SJSA1 (cell line): ENCODE measurements at regions not wholly inside any gene's neighbourhood (a gene's known extent, or its start where the extent isn't known, plus 50 kb on each side); places are given as distances from the start of the nearest gene placed in this dataset.

Experiments used
- DNase-seq, 2 experiments: peaks; one replicate each; pipeline ENCODE4 v3.0.0-alpha.2; 2015 to 2020; ENCODE audit warnings: low spot score in 2 of 2, low read depth in 1 of 2
- H3K27ac ChIP-seq: fragments of 250-450 bp; sonication (Bioruptor Pico); 2 replicates; pipeline ENCODE4 v1.5.1; 2020; ENCODE audit warnings: mild to moderate bottlenecking, moderate library complexity
- H3K27me3 ChIP-seq: fragments of 250-450 bp; sonication (Bioruptor Pico); replicated peaks from 2 replicates; pipeline ENCODE4 v1.5.1; 2020; ENCODE audit warnings: mild to moderate bottlenecking, moderate library complexity
- H3K36me3 ChIP-seq: fragments of 250-450 bp; sonication (Bioruptor Pico); 2 replicates; pipeline ENCODE4 v1.5.1; 2020; ENCODE audit warnings: mild to moderate bottlenecking
- H3K4me1 ChIP-seq: fragments of 250-450 bp; sonication (Bioruptor Pico); replicated peaks from 2 replicates; pipeline ENCODE4 v1.6.1; 2021; ENCODE audit warnings: mild to moderate bottlenecking
- H3K4me3 ChIP-seq: fragments of 250-450 bp; sonication (Bioruptor Pico); 2 replicates; pipeline ENCODE4 v1.5.1; 2020; ENCODE audit warnings: mild to moderate bottlenecking
- H3K9me3 ChIP-seq: fragments of 250-450 bp; sonication (Bioruptor Pico); replicated peaks from 2 replicates; pipeline ENCODE4 v1.5.1; 2020; ENCODE audit warnings: mild to moderate bottlenecking

GRCh38 chr14:22438742-22439141, 150.3 kb downstream of the DAD1 start:
- Histone ChIP-seq H3K36me3 (no peaks in the 10 kb centered on the region), H3K4me3 (no peak overlapping the region), H3K27ac (no peak overlapping the region), H3K9me3 (no peaks in the 10 kb centered on the region), H3K27me3 (no peaks in the 10 kb centered on the region), H3K4me1 (no peaks in the 10 kb centered on the region)
- no peak for DNase-seq

GRCh38 chr14:22434901-22435550, 154.0 kb downstream of the DAD1 start:
- DNase-seq, result no peak
- Histone ChIP-seq H3K27me3 (no peaks in the 10 kb centered on the region), H3K27ac (no peak overlapping the region)

GRCh38 chr14:22434030-22434429, 155.0 kb downstream of the DAD1 start:
- Histone ChIP-seq H3K4me3 (no peak overlapping the region), H3K27me3 (no peaks in the 10 kb centered on the region), H3K27ac (no peak overlapping the region), H3K9me3 (no peaks in the 10 kb centered on the region), H3K4me1 (peaks cover 19% of the 10 kb centered on the region), H3K36me3 (no peaks in the 10 kb centered on the region)
- no peak for DNase-seq

More at GRCh38 chr14:22434901-22435550, 154.0 kb downstream of the DAD1 start:
- Histone ChIP-seq H3K36me3 (no peaks in the 10 kb centered on the region), H3K4me3 (no peak overlapping the region), H3K4me1 (peaks cover 16% of the 10 kb centered on the region), H3K9me3 (no peaks in the 10 kb centered on the region)

- no peak overlapping the region for H3K27ac ChIP-seq
- no peak overlapping the region for H3K4me3 ChIP-seq
- no peak for DNase-seq
These were observed 156.0 kb downstream of the DAD1 start for GRCh38 chr14:22433069-22433468.

GRCh38 chr14:22432348-22432976, 156.6 kb downstream of the DAD1 start:
- Histone ChIP-seq H3K27ac (no peak overlapping the region), H3K4me1 (peaks cover 35% of the 10 kb centered on the region), H3K27me3 (no peaks in the 10 kb centered on the region), H3K36me3 (no peaks in the 10 kb centered on the region), H3K4me3 (no peak overlapping the region), H3K9me3 (no peaks in the 10 kb centered on the region)
- peak; percentile 54 to 74 for DNase-seq

More at GRCh38 chr14:22433069-22433468, 156.0 kb downstream of the DAD1 start:
- Histone ChIP-seq H3K36me3 (no peaks in the 10 kb centered on the region), H3K27me3 (no peaks in the 10 kb centered on the region), H3K4me1 (peaks cover 29% of the 10 kb centered on the region), H3K9me3 (no peaks in the 10 kb centered on the region)

- H3K27me3 ChIP-seq, result no peaks in the 10 kb centered on the region
- H3K4me1 ChIP-seq, result peaks cover 38% of the 10 kb centered on the region
- no peak for DNase-seq
- no peak overlapping the region for H3K4me3 ChIP-seq
- no peaks in the 10 kb centered on the region for H3K9me3 ChIP-seq
- H3K36me3 ChIP-seq, result no peaks in the 10 kb centered on the region
- no peak overlapping the region for H3K27ac ChIP-seq
These were observed 159.3 kb downstream of the DAD1 start for GRCh38 chr14:22429546-22430294.

GRCh38 chr14:22428700-22429291, 160.2 kb downstream of the DAD1 start:
- DNase-seq, result no peak
- Histone ChIP-seq H3K4me3 (no peak overlapping the region), H3K36me3 (no peaks in the 10 kb centered on the region), H3K9me3 (no peaks in the 10 kb centered on the region), H3K27ac (no peak overlapping the region), H3K27me3 (no peaks in the 10 kb centered on the region), H3K4me1 (peaks cover 38% of the 10 kb centered on the region)

- Histone ChIP-seq H3K36me3 (no peaks in the 10 kb centered on the region), H3K4me1 (peaks cover 32% of the 10 kb centered on the region), H3K27me3 (no peaks in the 10 kb centered on the region), H3K4me3 (peak overlapping the region; percentile 15), H3K27ac (0 out of 2 replicates have a peak overlapping the region, but pooled peaks have one; percentile 4), H3K9me3 (no peaks in the 10 kb centered on the region)
- DNase-seq, result peak in 1 of 2 experiments; percentile 42
These were observed 161.2 kb downstream of the DAD1 start for GRCh38 chr14:22427771-22428231.

GRCh38 chr14:22426711-22427110, 162.3 kb downstream of the DAD1 start:
- no peaks in the 10 kb centered on the region for H3K27me3 ChIP-seq
- H3K27ac ChIP-seq, result no peak overlapping the region

GRCh38 chr14:22423958-22424357, 165.1 kb downstream of the DAD1 start:
- no peaks in the 10 kb centered on the region for H3K36me3 ChIP-seq

More at GRCh38 chr14:22426711-22427110, 162.3 kb downstream of the DAD1 start:
- Histone ChIP-seq H3K9me3 (no peaks in the 10 kb centered on the region), H3K4me3 (no peak overlapping the region), H3K4me1 (peaks cover 22% of the 10 kb centered on the region), H3K36me3 (no peaks in the 10 kb centered on the region)
- no peak for DNase-seq

GRCh38 chr14:22422238-22422637, 166.8 kb downstream of the DAD1 start:
- Histone ChIP-seq H3K27ac (no peak overlapping the region), H3K4me3 (no peak overlapping the region), H3K4me1 (peaks cover under 1% of the 10 kb centered on the region; the same call in 1 of the 2 replicates), H3K27me3 (no peaks in the 10 kb centered on the region), H3K36me3 (no peaks in the 10 kb centered on the region), H3K9me3 (no peaks in the 10 kb centered on the region)
- no peak for DNase-seq

More at GRCh38 chr14:22423958-22424357, 165.1 kb downstream of the DAD1 start:
- Histone ChIP-seq H3K27ac (no peak overlapping the region), H3K4me1 (peaks cover 18% of the 10 kb centered on the region), H3K9me3 (no peaks in the 10 kb centered on the region), H3K4me3 (no peak overlapping the region), H3K27me3 (no peaks in the 10 kb centered on the region)
- no peak for DNase-seq

- H3K4me3 ChIP-seq, result no peak overlapping the region
- no peaks in the 10 kb centered on the region for H3K27me3 ChIP-seq
- H3K27ac ChIP-seq, result no peak overlapping the region
- H3K9me3 ChIP-seq, result no peaks in the 10 kb centered on the region
- H3K36me3 ChIP-seq, result no peaks in the 10 kb centered on the region
- DNase-seq, result no peak
- H3K4me1 ChIP-seq, result no peaks in the 10 kb centered on the region
These were observed 168.3 kb downstream of the DAD1 start for GRCh38 chr14:22420598-22421186.

GRCh38 chr14:22419620-22420019, 169.4 kb downstream of the DAD1 start:
- Histone ChIP-seq H3K4me3 (no peak overlapping the region), H3K9me3 (no peaks in the 10 kb centered on the region), H3K27me3 (no peaks in the 10 kb centered on the region), H3K4me1 (no peaks in the 10 kb centered on the region), H3K36me3 (no peaks in the 10 kb centered on the region), H3K27ac (no peak overlapping the region)
- no peak for DNase-seq
